ENCODE measurements at regions not wholly inside any gene's neighbourhood (a gene's known extent, or its start where the extent isn't known, plus 50 kb on each side); places are given as distances from the start of the nearest gene placed in this dataset.
A peak's percentile ranks its signal among the peaks of the same experiment; 100 is the strongest.
"Not testable (repeated sequence)": the region's sequence is repeated elsewhere in the genome, so short reads cannot be mapped to it uniquely, and the experiment has no call there.

DNA sequence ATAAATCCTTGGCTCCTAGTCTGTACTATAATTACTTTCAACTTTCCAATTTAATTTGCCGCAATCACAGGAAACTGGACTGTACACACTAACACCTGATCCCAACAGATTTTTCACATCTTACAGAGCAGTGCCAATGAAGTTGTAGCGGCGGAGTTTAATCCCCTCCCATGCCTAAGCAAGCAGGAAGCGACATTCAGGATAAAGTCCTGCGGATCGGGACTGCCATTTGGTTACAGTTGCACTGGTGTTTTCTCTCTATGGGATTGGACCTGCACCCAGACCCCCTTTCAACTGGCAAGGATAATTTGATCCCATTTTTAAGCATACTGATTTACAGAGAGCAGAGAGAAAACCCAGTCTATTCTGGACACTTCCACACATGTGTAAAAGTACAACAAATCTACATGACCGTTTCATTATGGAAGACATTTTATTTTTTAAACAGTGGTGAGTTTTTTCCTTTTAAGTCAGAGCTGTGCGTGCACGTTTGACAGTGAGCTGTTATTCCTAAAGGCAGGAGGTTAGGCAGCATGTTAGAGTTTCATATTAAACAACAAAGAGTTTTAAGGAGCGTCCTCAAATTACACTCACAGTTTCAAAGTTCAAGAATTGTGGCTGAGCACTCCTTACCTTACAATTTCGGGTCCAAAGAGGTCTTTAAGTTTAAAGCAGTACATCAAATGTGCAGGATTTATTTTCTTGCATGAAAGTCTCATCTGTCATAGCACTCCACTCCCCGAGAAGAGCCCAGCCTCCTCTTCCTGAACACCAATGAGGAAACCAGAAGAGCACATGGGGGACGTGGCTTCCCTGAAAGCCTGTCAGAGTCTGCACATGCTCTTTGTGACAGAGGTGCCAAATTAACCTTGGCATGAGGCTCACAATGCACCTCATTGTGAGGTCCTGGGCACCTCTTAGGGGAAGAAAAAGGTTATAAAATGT is 141.6 kb upstream of the RFC3 start:
- H3K4me2 ChIP-seq = no peak overlapping the region

DNA sequence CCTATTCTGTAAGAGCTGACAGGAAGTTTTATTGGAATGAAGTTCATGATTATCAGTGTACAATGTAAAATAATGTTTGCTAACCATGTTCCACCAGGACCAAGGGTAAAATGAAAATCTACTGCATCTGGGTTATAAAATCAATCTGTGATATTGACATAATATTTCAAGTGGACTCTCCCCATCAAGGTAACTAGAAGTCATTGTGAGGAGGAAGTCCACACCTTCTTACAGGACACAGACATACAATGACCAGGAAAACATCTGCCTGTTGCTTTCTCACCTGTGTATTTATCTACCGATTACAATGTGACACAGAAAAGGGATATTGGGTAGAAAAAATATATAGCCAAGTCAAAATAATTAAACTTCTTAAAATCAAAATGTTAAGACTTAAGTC is 140.7 kb upstream of the RFC3 start:
- no peak overlapping the region for H3K9ac ChIP-seq
- H3K4me1 ChIP-seq = peaks cover 0 to 6% (median 0%) of the 10 kb centered on the region in 10 experiments; a peak in 1 of 20 replicates
- H3K27me3 ChIP-seq = no peaks in the 10 kb centered on the region
- H4K20me1 ChIP-seq = no peaks in the 10 kb centered on the region
- H3K4me3 ChIP-seq = no peak overlapping the region
- no peaks in the 10 kb centered on the region for H3K36me3 ChIP-seq
- TF ChIP-seq Cebpa-rat (IDR thresholded peaks at IDR 0.05) = no peak
- H3K27ac ChIP-seq = no peak overlapping the region
- no peak overlapping the region for H3K4me2 ChIP-seq
- peaks cover 0 to 10% (median 5%) of the 10 kb centered on the region in 11 experiments; a peak in 18 of 22 replicates for H3K9me3 ChIP-seq (replicated peaks in 1 of 11)

More for the DNA sequence above, 141.6 kb upstream of the RFC3 start:
- no peaks in the 10 kb centered on the region for H3K36me3 ChIP-seq
- H3K27me3 ChIP-seq = no peaks in the 10 kb centered on the region
- H3K27ac ChIP-seq = no peak overlapping the region
- TF ChIP-seq Cebpa-rat (IDR thresholded peaks at IDR 0.05) = no peak
- no peak overlapping the region for H3K9ac ChIP-seq
- peaks cover 0 to 6% (median 0%) of the 10 kb centered on the region in 10 experiments; a peak in 1 of 20 replicates for H3K4me1 ChIP-seq
- H3K9me3 ChIP-seq (replicated peaks in 1 of 11) = 0 out of 22 replicates have a peak, but pooled peaks cover 0 to 4% (median 0%) of the 10 kb centered on the region in 11 experiments
- no peaks in the 10 kb centered on the region for H4K20me1 ChIP-seq
- no peak overlapping the region for H3K4me3 ChIP-seq

DNA sequence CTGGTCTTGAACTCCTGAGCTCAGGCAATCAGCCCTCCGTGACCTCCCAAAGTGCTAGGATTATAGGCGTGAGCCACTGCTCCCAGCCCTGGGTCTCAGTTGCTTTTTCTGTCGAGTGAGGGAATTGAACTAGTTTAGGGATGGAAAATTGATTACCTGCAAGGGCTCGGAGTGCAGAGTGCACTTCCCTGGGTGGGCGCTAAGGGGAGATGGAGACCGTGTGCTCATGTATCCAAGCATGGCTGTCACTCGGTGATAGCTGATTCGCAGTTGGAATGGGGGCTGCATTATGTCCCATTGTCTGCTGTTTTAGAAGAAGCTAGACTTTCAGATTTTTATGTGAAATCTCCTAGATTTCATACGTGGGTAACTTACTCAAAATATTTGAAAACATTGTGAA is 139.9 kb upstream of the RFC3 start:
- TF ChIP-seq Cebpa-rat (IDR thresholded peaks at IDR 0.05) = no peak
- Histone ChIP-seq H4K20me1 (no peaks in the 10 kb centered on the region), H3K27me3 (no peaks in the 10 kb centered on the region), H3K4me1 (peaks cover 0 to 6% (median 0%) of the 10 kb centered on the region in 10 experiments; a peak in 1 of 20 replicates), H3K4me3 (no peak overlapping the region), H3K9ac (no peak overlapping the region), H3K4me2 (no peak overlapping the region), H3K36me3 (no peaks in the 10 kb centered on the region), H3K9me3 (replicated peaks in 1 of 11) (peaks cover 0 to 13% (median 8%) of the 10 kb centered on the region in 11 experiments; a peak in 18 of 22 replicates), H3K27ac (no peak overlapping the region)

DNA sequence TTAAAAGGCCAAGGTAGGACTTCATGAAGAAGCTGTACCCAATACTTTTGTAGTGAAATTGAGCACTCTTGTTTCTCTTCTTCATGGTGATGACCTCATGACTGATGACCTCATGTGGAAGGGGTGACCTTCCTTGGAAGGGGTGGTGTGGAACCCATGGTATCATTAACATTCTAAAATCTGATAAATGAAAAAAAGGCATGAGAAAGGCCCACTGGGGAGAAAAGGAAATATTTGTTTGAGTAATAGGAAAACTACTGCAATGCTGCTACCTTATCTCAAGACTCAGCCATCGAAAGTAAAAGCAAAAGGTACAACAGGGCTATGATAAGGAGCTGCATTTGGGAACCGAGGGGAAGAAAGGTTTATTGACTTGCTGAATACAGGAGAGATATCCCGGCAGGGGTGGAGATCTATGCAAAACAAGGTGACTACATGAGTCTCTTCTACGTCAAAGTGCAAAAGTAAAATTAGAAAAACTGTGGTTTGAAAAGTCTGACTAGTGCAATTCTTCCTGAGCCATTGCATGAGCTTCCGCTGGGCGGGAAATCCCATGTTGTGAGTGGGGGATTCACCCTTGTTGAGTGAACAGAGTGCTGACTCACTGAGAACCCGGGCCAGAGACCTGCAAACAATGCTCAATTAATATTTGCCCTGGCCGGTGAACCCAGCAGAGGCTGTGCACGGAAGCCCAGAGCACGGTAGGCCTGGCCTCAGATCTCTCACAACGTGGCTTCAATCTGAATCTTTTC is 138.9 kb upstream of the RFC3 start:
- Histone ChIP-seq H3K9me3 (replicated peaks in 1 of 11) (peaks cover 0 to 13% (median 8%) of the 10 kb centered on the region in 11 experiments; a peak in 18 of 22 replicates), H3K4me2 (peak overlapping the region in 1 of 11 experiments; percentile 32; a peak in 2 of 22 replicates), H3K4me1 (peaks cover 0 to 6% (median 0%) of the 10 kb centered on the region in 10 experiments; a peak in 1 of 20 replicates), H3K4me3 (no peak overlapping the region), H3K27ac (peak overlapping the region in 3 of 11 experiments; percentile 10 to 44 (median 10); a peak in 2 of 22 replicates), H3K27me3 (no peaks in the 10 kb centered on the region), H4K20me1 (no peaks in the 10 kb centered on the region), H3K9ac (no peak overlapping the region), H3K36me3 (no peaks in the 10 kb centered on the region)
- TF ChIP-seq Cebpa-rat (IDR thresholded peaks at IDR 0.05) = no peak

DNA sequence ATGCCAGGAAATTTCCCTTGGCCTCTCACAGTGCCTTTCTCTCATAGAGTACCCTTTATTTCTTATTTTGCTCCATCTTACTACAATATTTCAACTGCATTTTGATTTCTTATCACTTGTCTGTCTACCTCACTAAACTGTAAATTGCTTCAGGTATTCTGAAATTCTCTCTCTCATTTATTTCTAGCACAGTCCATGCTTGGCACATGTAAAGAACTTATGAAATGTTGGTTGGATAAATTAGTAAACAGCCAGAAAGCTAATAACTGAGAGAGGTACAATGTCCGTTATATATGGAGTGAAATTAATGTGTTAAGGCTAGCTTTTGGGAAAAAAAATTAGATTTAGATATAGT is 138.3 kb upstream of the RFC3 start:
- TF ChIP-seq Cebpa-rat (IDR thresholded peaks at IDR 0.05) = no peak
- Histone ChIP-seq H3K27me3 (no peaks in the 10 kb centered on the region), H4K20me1 (no peaks in the 10 kb centered on the region), H3K27ac (peak overlapping the region in 2 of 11 experiments; percentile 10 to 44; a peak in 1 of 22 replicates), H3K9me3 (replicated peaks in 1 of 11) (peaks cover 0 to 13% (median 8%) of the 10 kb centered on the region in 11 experiments; a peak in 18 of 22 replicates), H3K4me2 (peak overlapping the region in 1 of 11 experiments; percentile 32; a peak in 2 of 22 replicates), H3K4me1 (peaks cover 0 to 6% (median 0%) of the 10 kb centered on the region in 10 experiments; a peak in 1 of 20 replicates), H3K36me3 (no peaks in the 10 kb centered on the region), H3K9ac (no peak overlapping the region), H3K4me3 (no peak overlapping the region)

DNA sequence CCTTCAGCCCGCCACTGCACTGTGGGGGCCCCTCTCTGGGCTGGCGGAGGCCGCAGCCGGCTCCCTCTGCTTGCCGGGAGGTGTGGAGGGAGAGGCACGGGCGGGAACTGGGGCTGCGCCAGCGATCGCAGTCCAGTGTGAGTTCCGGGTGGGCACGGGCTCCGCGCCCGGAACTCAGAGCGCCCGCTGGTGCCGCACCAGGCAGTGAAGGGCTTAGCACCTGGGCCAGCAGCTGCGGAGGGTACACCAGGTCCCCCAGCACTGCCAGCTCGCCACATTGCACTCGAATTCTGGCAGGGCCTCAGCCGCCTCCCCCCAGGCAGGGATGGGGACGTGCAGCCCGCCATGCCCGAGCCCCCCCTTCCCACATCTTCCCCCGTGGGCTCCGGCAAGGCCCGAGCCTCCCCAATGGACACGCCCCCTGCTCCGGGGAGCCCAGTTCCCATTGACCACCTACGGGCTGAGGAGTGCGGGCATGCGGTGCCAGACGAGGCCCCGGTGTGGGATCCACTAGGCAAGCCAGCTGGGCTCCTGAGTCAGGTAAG is 135.9 kb upstream of the RFC3 start:
- no peak overlapping the region for H3K27ac ChIP-seq
- H3K4me3 ChIP-seq = no peak overlapping the region
- H4K20me1 ChIP-seq = no peaks in the 10 kb centered on the region
- no peaks in the 10 kb centered on the region for H3K36me3 ChIP-seq
- no peak overlapping the region for H3K4me2 ChIP-seq
- no peak for TF ChIP-seq Cebpa-rat (IDR thresholded peaks at IDR 0.05)
- no peak overlapping the region for H3K9ac ChIP-seq
- H3K27me3 ChIP-seq = no peaks in the 10 kb centered on the region
- H3K9me3 ChIP-seq (replicated peaks in 1 of 11) = peaks cover 0 to 13% (median 8%) of the 10 kb centered on the region in 11 experiments; a peak in 18 of 22 replicates
- peaks cover 0 to 6% (median 0%) of the 10 kb centered on the region in 10 experiments; a peak in 1 of 20 replicates for H3K4me1 ChIP-seq

DNA sequence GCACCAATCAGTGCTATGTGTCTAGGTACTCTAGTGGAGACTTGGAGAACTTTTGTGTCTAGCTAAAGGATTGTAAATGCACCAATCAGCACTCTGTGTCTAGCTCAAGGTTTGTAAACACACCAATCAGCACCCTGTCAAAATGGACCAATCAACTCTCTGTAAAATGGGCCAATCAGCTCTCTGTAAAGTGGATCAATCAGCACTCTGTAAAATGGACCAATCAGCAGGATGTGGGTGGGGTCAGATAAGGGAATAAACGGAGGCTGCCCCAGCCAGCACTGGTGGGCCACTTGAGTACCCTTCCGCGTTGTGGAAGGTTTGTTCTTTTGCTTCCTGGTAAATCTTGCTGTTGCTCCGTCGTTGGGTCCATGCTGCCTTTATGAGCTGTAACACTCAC is 135.3 kb upstream of the RFC3 start:
- not testable (repeated sequence) for H3K27ac ChIP-seq, H3K27me3 ChIP-seq, H3K9ac ChIP-seq, H3K4me3 ChIP-seq, H3K4me2 ChIP-seq, H3K4me1 ChIP-seq, H3K36me3 ChIP-seq, H4K20me1 ChIP-seq
- H3K9me3 ChIP-seq (replicated peaks in 1 of 11) = peaks cover 0 to 13% (median 8%) of the 10 kb centered on the region in 11 experiments; a peak in 18 of 22 replicates

DNA sequence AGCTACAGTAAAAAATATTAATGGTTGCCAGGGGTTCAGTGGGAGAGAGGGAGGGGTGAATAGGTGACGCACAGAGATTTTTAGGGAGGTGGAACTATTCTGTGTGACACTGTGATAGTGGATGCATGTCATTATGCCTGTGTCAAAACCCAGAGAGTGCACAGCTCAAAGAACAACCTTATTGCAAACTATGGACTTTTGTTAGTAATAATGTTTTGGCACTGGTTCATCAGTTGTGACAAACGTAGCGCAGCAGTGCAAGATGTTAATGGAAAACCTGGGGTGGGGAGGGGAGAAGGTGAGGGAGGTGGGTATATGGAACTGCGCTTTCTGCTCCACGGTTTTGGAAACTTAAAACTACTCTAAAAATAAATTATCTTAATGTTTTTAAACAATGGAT is 134.6 kb upstream of the RFC3 start:
- Histone ChIP-seq H3K4me1 (peaks cover 0 to 6% (median 0%) of the 10 kb centered on the region in 10 experiments; a peak in 1 of 20 replicates), H3K27ac (no peak overlapping the region), H3K4me2 (no peak overlapping the region), H4K20me1 (no peaks in the 10 kb centered on the region), H3K27me3 (no peaks in the 10 kb centered on the region), H3K36me3 (no peaks in the 10 kb centered on the region), H3K4me3 (no peak overlapping the region), H3K9ac (no peak overlapping the region), H3K9me3 (replicated peaks in 1 of 11) (peaks cover 0 to 14% (median 9%) of the 10 kb centered on the region in 11 experiments; a peak in 18 of 22 replicates)
- no peak for TF ChIP-seq Cebpa-rat (IDR thresholded peaks at IDR 0.05)

DNA sequence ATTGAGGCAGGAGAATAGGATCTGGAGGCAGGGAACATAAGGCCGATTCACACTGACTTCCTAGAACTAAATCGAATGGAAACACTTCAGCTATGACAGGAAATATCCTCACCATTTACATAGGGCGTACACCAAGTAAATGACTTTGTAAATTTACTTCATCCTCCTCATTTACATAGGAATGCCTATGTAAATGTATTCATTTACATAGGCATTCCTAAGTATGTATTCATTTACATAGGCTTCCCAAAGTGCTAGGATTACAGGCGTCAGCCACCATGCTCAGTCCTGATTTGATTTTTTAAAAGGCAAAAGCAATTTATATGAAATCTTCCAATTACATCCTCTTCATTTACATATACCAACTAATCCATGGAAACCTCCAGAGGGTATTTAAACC is 133.1 kb upstream of the RFC3 start:
- no peak for TF ChIP-seq Cebpa-rat (IDR thresholded peaks at IDR 0.05)
- H3K4me1 ChIP-seq = no peaks in the 10 kb centered on the region
- no peaks in the 10 kb centered on the region for H3K36me3 ChIP-seq
- H3K27me3 ChIP-seq = no peaks in the 10 kb centered on the region
- no peak overlapping the region for H3K4me3 ChIP-seq
- no peak overlapping the region for H3K27ac ChIP-seq
- peaks cover 0 to 24% (median 13%) of the 10 kb centered on the region in 11 experiments; a peak in 19 of 22 replicates for H3K9me3 ChIP-seq (replicated peaks in 1 of 11)
- no peak overlapping the region for H3K4me2 ChIP-seq
- no peak overlapping the region for H3K9ac ChIP-seq
- no peaks in the 10 kb centered on the region for H4K20me1 ChIP-seq
